PC-9 (cell line): ENCODE measurements at regions not wholly inside any gene's neighbourhood (a gene's known extent, or its start where the extent isn't known, plus 50 kb on each side); places are given as distances from the start of the nearest gene placed in this dataset.

ENCODE experiments used
- BruUV-seq: library from RNA; stranded (reverse); fragments of 400-500 nt; replicated peaks from 2 replicates; lab custom pipeline; 2021; lab: Mats Ljungman, UMichigan
- CTCF ChIA-PET: fragments of 300-600 bp; sonication (Branson Sonifier 250); formaldehyde crosslinking; loops from one replicate; lab custom pipeline; 2022; ENCODE audit warnings: antibody characterized with exemption; lab: Charles Lee
- POLR2A ChIA-PET: fragments of 300-600 bp; sonication (Branson Sonifier 250); formaldehyde crosslinking; loops from one replicate; lab custom pipeline; 2022; ENCODE audit warnings: antibody characterized with exemption; ENCODE audit not compliant: unreplicated experiment; lab: Charles Lee
- DNase-seq, 2 experiments: peaks; one replicate each; pipeline versions ENCODE4 v3.0.0 to v3.0.0-alpha.2; 2015 to 2022; ENCODE audit warnings: mixed read lengths in 1 of 2
- H2AFZ ChIP-seq: fragments of 200-600 bp; sonication (generic); 2 replicates; pipeline ENCODE4 v1.8.1; 2017; ENCODE audit warnings: antibody characterized with exemption
- H3F3A ChIP-seq: fragments of 200-600 bp; sonication (generic); 2 replicates; pipeline ENCODE4 v1.8.1; 2017; ENCODE audit warnings: antibody characterized with exemption, mild to moderate bottlenecking, low read depth; ENCODE audit not compliant: insufficient read depth
- H3K27ac ChIP-seq: fragments of 200-600 bp; sonication (generic); 2 replicates; pipeline ENCODE4 v1.6.1; 2016; ENCODE audit warnings: mixed run types
- H3K27me3 ChIP-seq: fragments of 200-600 bp; sonication (generic); 2 replicates; pipeline ENCODE4 v1.6.1; 2016; ENCODE audit warnings: low read depth, mixed run types; ENCODE audit not compliant: insufficient read depth
- H3K36me3 ChIP-seq: fragments of 200-600 bp; sonication (generic); 2 replicates; pipeline ENCODE4 v1.6.1; 2016; ENCODE audit warnings: low read depth, mixed run types
- H3K4me1 ChIP-seq: fragments of 200-600 bp; sonication (generic); replicated peaks from 2 replicates; pipeline ENCODE4 v1.6.1; 2016; ENCODE audit warnings: mixed run types; ENCODE audit not compliant: insufficient read depth
- H3K4me2 ChIP-seq: fragments of 200-600 bp; sonication (generic); 2 replicates; pipeline ENCODE4 v1.6.1; 2017; ENCODE audit warnings: mixed run types
- H3K4me3 ChIP-seq: fragments of 200-600 bp; sonication (generic); 2 replicates; pipeline ENCODE4 v1.6.1; 2016; ENCODE audit warnings: mixed run types
- H3K79me2 ChIP-seq: fragments of 200-600 bp; sonication (generic); 2 replicates; pipeline ENCODE4 v1.6.1; 2017; ENCODE audit warnings: low read depth, mixed run types
- H3K9me2 ChIP-seq: fragments of 200-600 bp; sonication (generic); 2 replicates; pipeline ENCODE4 v1.8.1; 2017; ENCODE audit warnings: mild to moderate bottlenecking; ENCODE audit not compliant: insufficient read depth
- H3K9me3 ChIP-seq: fragments of 200-600 bp; sonication (generic); 2 replicates; pipeline ENCODE4 v1.8.1; 2016; ENCODE audit warnings: low read depth; ENCODE audit not compliant: insufficient read depth
- H4K20me1 ChIP-seq: fragments of 200-600 bp; sonication (generic); 2 replicates; pipeline ENCODE4 v1.8.1; 2017; ENCODE audit not compliant: insufficient read depth
- CTCF ChIP-seq: fragments of 200-600 bp; sonication (generic); conservative IDR thresholded peaks from 2 replicates; pipeline ENCODE4 v1.6.1; 2017; ENCODE audit warnings: mixed run types, antibody characterized with exemption, mild to moderate bottlenecking, moderate library complexity
- EZH2 ChIP-seq: fragments of 200-600 bp; sonication (generic); IDR thresholded peaks from 2 replicates; pipeline ENCODE4 v1.8.0; 2017; ENCODE audit warnings: antibody characterized with exemption, low read depth
- intact Hi-C: fragments of 100-400 bp; cut with micrococcal nuclease; formaldehyde crosslinking; loops from one replicate; pipeline ENCODE4 v1.10.0; 2022; ENCODE audit not compliant: unreplicated experiment

GRCh38 chr2:171216631-171217030 lies 55.9 kb upstream of the TLK1 start:
- no peak overlapping the region for H2AFZ ChIP-seq

GRCh38 chr2:171214093-171214492 lies 53.4 kb upstream of the TLK1 start:
- POLR2A ChIA-PET: no interaction called here
- no peaks in the 10 kb centered on the region for H3K27me3 ChIP-seq
- BruUV-seq: no TSS peak

More at GRCh38 chr2:171216631-171217030, 55.9 kb upstream of the TLK1 start:
- no peak for DNase-seq
- H3K9me2 ChIP-seq: no peaks in the 10 kb centered on the region
- H3K4me1 ChIP-seq: no peaks in the 10 kb centered on the region
- ChIA-PET POLR2A (no interaction called here), CTCF (no interaction called here)
- no peak overlapping the region for H3K4me2 ChIP-seq
- no peaks in the 10 kb centered on the region for H3F3A ChIP-seq
- TF ChIP-seq EZH2 (no peak), CTCF (no peak)
- H3K4me3 ChIP-seq: no peak overlapping the region
- intact Hi-C loops: no loop called here
- no peaks in the 10 kb centered on the region for H3K36me3 ChIP-seq
- H3K27ac ChIP-seq: no peak overlapping the region
- H3K27me3 ChIP-seq: no peaks in the 10 kb centered on the region
- peaks cover 3% of the 10 kb centered on the region for H3K9me3 ChIP-seq
- no peaks in the 10 kb centered on the region for H4K20me1 ChIP-seq
- BruUV-seq: no TSS peak
- no peaks in the 10 kb centered on the region for H3K79me2 ChIP-seq

GRCh38 chr2:171210864-171211431 lies 50.3 kb upstream of the TLK1 start:
- H3K4me1 ChIP-seq: no peaks in the 10 kb centered on the region

More at GRCh38 chr2:171214093-171214492, 53.4 kb upstream of the TLK1 start:
- no peak for DNase-seq
- H2AFZ ChIP-seq: no peak overlapping the region
- H3K79me2 ChIP-seq: no peaks in the 10 kb centered on the region
- no peaks in the 10 kb centered on the region for H3K36me3 ChIP-seq
- no peak overlapping the region for H3K27ac ChIP-seq
- intact Hi-C loops: no loop called here
- CTCF ChIA-PET: interaction anchor here (0.7 kb wide), 1 partner anchor 34 kb away, joined by 4 read pairs; no protein-coding TSS in a partner anchor
- H3K4me1 ChIP-seq: no peaks in the 10 kb centered on the region
- no peaks in the 10 kb centered on the region; the same call in 1 of the 2 replicates for H3K9me3 ChIP-seq
- TF ChIP-seq CTCF (no peak), EZH2 (no peak)
- H3K9me2 ChIP-seq: no peaks in the 10 kb centered on the region
- H4K20me1 ChIP-seq: no peaks in the 10 kb centered on the region
- H3F3A ChIP-seq: no peaks in the 10 kb centered on the region
- H3K4me2 ChIP-seq: no peak overlapping the region
- no peak overlapping the region for H3K4me3 ChIP-seq

More at GRCh38 chr2:171210864-171211431, 50.3 kb upstream of the TLK1 start:
- H3K4me3 ChIP-seq: no peak overlapping the region
- CTCF ChIA-PET: no interaction called here
- TF ChIP-seq EZH2 (no peak), CTCF (no peak)
- H2AFZ ChIP-seq: no peak overlapping the region
- no peaks in the 10 kb centered on the region for H3F3A ChIP-seq
- intact Hi-C loops: no loop called here
- no peak overlapping the region for H3K27ac ChIP-seq
- H3K9me3 ChIP-seq: no peaks in the 10 kb centered on the region
- no peaks in the 10 kb centered on the region for H3K27me3 ChIP-seq
- H3K79me2 ChIP-seq: no peaks in the 10 kb centered on the region
- no peak for DNase-seq
- POLR2A ChIA-PET: no interaction called here
- H4K20me1 ChIP-seq: no peaks in the 10 kb centered on the region
- no peaks in the 10 kb centered on the region for H3K36me3 ChIP-seq
- BruUV-seq: no TSS peak
- H3K9me2 ChIP-seq: no peaks in the 10 kb centered on the region
- no peak overlapping the region for H3K4me2 ChIP-seq
